ENCODE measurements at regions not wholly inside any gene's neighbourhood (a gene's known extent, or its start where the extent isn't known, plus 50 kb on each side); places are given as distances from the start of the nearest gene placed in this dataset.
"Not testable (repeated sequence)": the region's sequence is repeated elsewhere in the genome, so short reads cannot be mapped to it uniquely, and the experiment has no call there.

- in situ Hi-C loops (cut with HindIII; ENCODE audit: low sequenced_read_pairs), result no loop called here
Measured at GRCh38 chr1:8121261-8122159, 95.4 kb upstream of the ERRFI1 start.

GRCh38 chr1:8120693-8121260 is 94.7 kb upstream of the ERRFI1 start:
- in situ Hi-C loops (cut with HindIII; ENCODE audit: low sequenced_read_pairs), result no loop called here

GRCh38 chr1:8118736-8119135 is 92.6 kb upstream of the ERRFI1 start:
- in situ Hi-C loops (cut with HindIII; ENCODE audit: low sequenced_read_pairs), result not testable (repeated sequence)

GRCh38 chr1:8118031-8118451 is 91.9 kb upstream of the ERRFI1 start:
- in situ Hi-C loops (cut with HindIII; ENCODE audit: low sequenced_read_pairs), result no loop called here

GRCh38 chr1:8116894-8117264 is 90.8 kb upstream of the ERRFI1 start:
- in situ Hi-C loops (cut with HindIII; ENCODE audit: low sequenced_read_pairs), result no loop called here

- in situ Hi-C loops (cut with HindIII; ENCODE audit: low sequenced_read_pairs), result no loop called here
Measured at GRCh38 chr1:8115769-8116167, 89.7 kb upstream of the ERRFI1 start.

- in situ Hi-C loops (cut with HindIII; ENCODE audit: low sequenced_read_pairs), result no loop called here
Measured at GRCh38 chr1:8115031-8115768, 89.1 kb upstream of the ERRFI1 start.

GRCh38 chr1:8113262-8114220 is 87.4 kb upstream of the ERRFI1 start:
- in situ Hi-C loops (cut with HindIII; ENCODE audit: low sequenced_read_pairs), result no loop called here

- in situ Hi-C loops (cut with HindIII; ENCODE audit: low sequenced_read_pairs), result no loop called here
Measured at GRCh38 chr1:8112611-8113261, 86.6 kb upstream of the ERRFI1 start.

- in situ Hi-C loops (cut with HindIII; ENCODE audit: low sequenced_read_pairs), result no loop called here
Measured at GRCh38 chr1:8111560-8111959, 85.5 kb upstream of the ERRFI1 start.

GRCh38 chr1:8109216-8109615 is 83.1 kb upstream of the ERRFI1 start:
- in situ Hi-C loops (cut with HindIII; ENCODE audit: low sequenced_read_pairs), result no loop called here

- in situ Hi-C loops (cut with HindIII; ENCODE audit: low sequenced_read_pairs), result no loop called here
Measured at GRCh38 chr1:8107897-8108296, 81.8 kb upstream of the ERRFI1 start.

- in situ Hi-C loops (cut with HindIII; ENCODE audit: low sequenced_read_pairs), result no loop called here
Measured at GRCh38 chr1:8104278-8105236, 78.4 kb upstream of the ERRFI1 start.

- in situ Hi-C loops (cut with HindIII; ENCODE audit: low sequenced_read_pairs), result loop anchor here (5.0 to 10.0 kb wide), 2 partner anchors 67 to 81 kb away; no protein-coding TSS in a partner anchor
Measured at GRCh38 chr1:8097908-8098307, 71.8 kb upstream of the ERRFI1 start.

- in situ Hi-C loops (cut with HindIII; ENCODE audit: low sequenced_read_pairs), result loop anchor here (5.0 to 10.0 kb wide), 2 partner anchors 68 to 80 kb away; no protein-coding TSS in a partner anchor
Measured at GRCh38 chr1:8097077-8097799, 71.1 kb upstream of the ERRFI1 start.

- in situ Hi-C loops (cut with HindIII; ENCODE audit: low sequenced_read_pairs), result loop anchor here (5.0 to 10.0 kb wide), 2 partner anchors 68 to 79 kb away; no protein-coding TSS in a partner anchor
Measured at GRCh38 chr1:8096105-8097011, 70.2 kb upstream of the ERRFI1 start.

GRCh38 chr1:8095584-8095983 is 69.5 kb upstream of the ERRFI1 start:
- in situ Hi-C loops (cut with HindIII; ENCODE audit: low sequenced_read_pairs), result loop anchor here (5.0 to 10.0 kb wide), 2 partner anchors 69 to 78 kb away; no protein-coding TSS in a partner anchor
